Muscle of leg (tissue), 3 donors: ENCODE measurements at regions not wholly inside any gene's neighbourhood (a gene's known extent, or its start where the extent isn't known, plus 50 kb on each side); places are given as distances from the start of the nearest gene placed in this dataset.

Experiments used
- DNase-seq: peaks from one replicate; pipeline ENCODE4 v3.0.0; 2013
- H3K27ac ChIP-seq: one replicate; pipeline ENCODE4 v1.5.1; 2013; ENCODE audit warnings: mild to moderate bottlenecking, low read length, control low read depth
- H3K27me3 ChIP-seq: one replicate; pipeline ENCODE4 v1.6.1; 2013; ENCODE audit warnings: low read length; ENCODE audit not compliant: control insufficient read depth, insufficient read depth
- H3K36me3 ChIP-seq: one replicate; pipeline ENCODE4 v1.6.1; 2013; ENCODE audit warnings: low read length; ENCODE audit not compliant: control insufficient read depth, insufficient read depth
- H3K4me1 ChIP-seq: one replicate; pipeline ENCODE4 v1.6.1; 2013; ENCODE audit warnings: low read length; ENCODE audit not compliant: control insufficient read depth, insufficient read depth
- H3K4me3 ChIP-seq: one replicate; pipeline ENCODE4 v1.5.1; 2013; ENCODE audit warnings: low read length, control low read depth
- H3K9me3 ChIP-seq: replicated peaks from 2 replicates; pipeline ENCODE4 v1.6.1; 2013; ENCODE audit warnings: low read depth, low read length; ENCODE audit not compliant: control insufficient read depth
- WGBS: methylation state at CpG from one replicate; pipeline ENCODE4 v1.1.5; 2013; ENCODE audit warnings: missing lambda C conversion rate; ENCODE audit not compliant: insufficient coverage; 5-methylcytosine and 5-hydroxymethylcytosine counted together

DNA sequence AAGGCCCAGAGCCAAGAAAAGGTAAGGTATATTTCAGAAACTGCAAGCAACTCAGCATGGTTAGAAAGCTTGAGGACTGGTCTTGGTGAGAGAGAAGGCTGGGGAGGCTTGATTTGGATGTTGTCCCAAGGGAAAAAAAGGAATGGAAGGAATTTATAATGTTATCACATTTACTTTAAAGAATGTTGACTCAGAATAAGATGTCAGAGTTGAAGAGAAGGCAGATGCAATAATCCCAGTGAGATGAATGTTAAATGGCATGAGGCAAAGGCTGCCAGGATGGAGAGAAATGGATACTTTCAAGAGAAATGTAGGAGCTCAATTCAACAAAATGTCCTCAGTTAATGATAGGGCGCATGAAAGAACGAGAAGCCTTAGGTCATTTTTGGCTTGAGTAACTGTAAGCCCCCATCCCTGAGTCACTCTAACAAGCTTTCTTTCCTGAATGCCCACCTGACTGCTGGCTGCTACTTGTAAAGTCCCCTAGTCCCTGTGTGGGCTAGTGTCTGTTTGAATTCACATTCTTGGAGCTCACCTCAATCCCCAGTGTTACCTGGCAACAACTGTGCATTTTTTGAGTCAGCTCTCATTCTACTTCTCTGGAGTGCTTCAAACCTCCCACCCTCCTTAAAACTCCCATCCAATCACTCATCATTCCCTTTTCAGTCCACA lies 103.0 kb upstream of the TAPT1 start:
- Histone ChIP-seq H3K9me3 (no peaks in the 10 kb centered on the region), H3K36me3 (no peaks in the 10 kb centered on the region), H3K4me3 (no peak overlapping the region), H3K27me3 (no peaks in the 10 kb centered on the region), H3K27ac (no peak overlapping the region), H3K4me1 (no peaks in the 10 kb centered on the region)
- WGBS = no CpG with 5 or more reads among the region's 2 CpGs
- DNase-seq = no peak

DNA sequence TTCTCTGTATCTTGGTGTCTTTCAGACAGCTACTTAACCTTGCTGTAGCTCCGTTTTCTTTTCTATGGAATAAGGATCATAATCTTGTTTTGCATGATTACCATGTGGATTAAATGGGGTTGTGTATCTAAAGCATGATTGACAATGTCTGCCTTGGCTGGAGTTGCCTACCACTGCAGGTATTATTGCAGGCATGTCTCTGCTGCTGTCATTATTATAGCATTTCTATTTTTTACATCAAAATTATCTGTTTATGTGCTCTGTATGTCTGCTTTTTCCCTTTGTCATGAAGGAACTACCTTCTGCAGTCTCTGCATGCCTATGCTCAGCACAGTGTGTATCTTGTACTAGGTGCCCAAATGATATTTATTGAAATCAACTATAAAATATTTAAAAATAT lies 95.9 kb upstream of the TAPT1 start:
- H3K27ac ChIP-seq = no peak overlapping the region
- no peaks in the 10 kb centered on the region for H3K9me3 ChIP-seq
- no peak overlapping the region for H3K4me3 ChIP-seq
- H3K4me1 ChIP-seq = no peaks in the 10 kb centered on the region
- H3K36me3 ChIP-seq = no peaks in the 10 kb centered on the region
- no CpG with 5 or more reads among the region's 1 CpG for WGBS
- H3K27me3 ChIP-seq = no peaks in the 10 kb centered on the region
- DNase-seq = no peak

DNA sequence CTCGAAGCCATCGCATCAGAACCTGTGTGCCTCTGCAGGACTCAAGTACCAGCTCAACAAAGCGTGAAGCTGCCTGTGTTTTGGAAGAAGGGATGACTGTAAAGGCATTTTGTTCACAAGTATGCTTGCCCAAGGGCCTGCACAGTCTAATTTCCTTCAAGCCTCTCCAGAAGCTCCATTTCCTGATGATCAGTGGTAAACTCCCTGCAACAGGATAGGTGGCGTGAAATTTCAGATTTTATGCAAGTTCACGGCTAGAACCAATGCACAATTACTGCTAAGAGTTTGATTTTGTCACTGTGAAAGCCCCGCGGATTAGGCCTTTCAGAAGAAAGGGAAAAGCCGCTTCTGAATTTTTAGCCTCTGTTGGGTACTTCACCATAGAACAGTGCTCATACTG lies 89.2 kb upstream of the TAPT1 start:
- no peaks in the 10 kb centered on the region for H3K4me1 ChIP-seq
- H3K27ac ChIP-seq = no peak overlapping the region
- no peak for DNase-seq
- H3K9me3 ChIP-seq = no peaks in the 10 kb centered on the region
- whole genome bisulfite sequencing = 79% methylated on average over 5 of the region's 8 CpGs
- no peak overlapping the region for H3K4me3 ChIP-seq
- H3K27me3 ChIP-seq = no peaks in the 10 kb centered on the region
- no peaks in the 10 kb centered on the region for H3K36me3 ChIP-seq

DNA sequence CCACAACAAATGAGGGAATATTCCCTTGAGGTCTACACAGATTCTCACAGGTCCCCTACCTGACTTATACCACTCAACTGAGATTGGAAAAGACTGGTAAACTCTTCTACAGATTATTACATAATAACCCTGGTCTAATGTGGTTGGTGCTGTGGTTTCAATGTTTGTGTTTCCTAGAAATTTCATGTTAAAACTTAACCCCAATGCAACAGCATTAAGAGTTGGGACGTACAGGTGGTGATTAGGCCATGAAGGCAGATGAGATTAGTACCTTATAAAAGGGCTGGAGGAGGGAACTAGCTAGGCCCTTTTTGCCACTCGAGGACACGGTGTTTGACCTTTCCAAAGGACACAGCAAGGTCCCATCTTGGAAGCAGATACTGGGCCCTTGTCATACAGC lies 84.3 kb upstream of the TAPT1 start:
- no peaks in the 10 kb centered on the region for H3K4me1 ChIP-seq
- H3K36me3 ChIP-seq = no peaks in the 10 kb centered on the region
- no peak overlapping the region for H3K27ac ChIP-seq
- 93% methylated on average over 2 of the region's 3 CpGs for WGBS
- DNase-seq = no peak
- H3K27me3 ChIP-seq = no peaks in the 10 kb centered on the region
- H3K9me3 ChIP-seq = no peaks in the 10 kb centered on the region
- no peak overlapping the region for H3K4me3 ChIP-seq

DNA sequence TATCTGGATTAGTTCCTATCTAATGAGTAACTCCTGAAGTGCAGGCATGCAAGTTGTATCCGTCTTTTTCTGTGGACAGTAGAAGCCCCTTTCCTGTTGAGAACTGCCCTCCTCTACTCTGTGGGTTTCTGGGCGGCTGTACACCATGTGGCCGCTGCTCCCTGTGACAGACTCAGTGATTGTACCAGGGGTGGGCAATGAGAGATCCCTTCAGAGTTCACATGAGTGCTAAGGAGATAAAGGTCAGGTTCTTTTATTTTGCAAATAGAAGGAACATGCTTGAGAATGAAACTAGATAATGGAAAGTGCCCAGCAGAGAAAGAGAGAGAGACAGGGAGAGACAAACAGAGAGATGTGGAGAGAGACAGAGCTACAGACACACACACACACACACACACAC lies 76.4 kb upstream of the TAPT1 start:
- H3K27me3 ChIP-seq = no peaks in the 10 kb centered on the region
- H3K4me3 ChIP-seq = no peak overlapping the region
- H3K36me3 ChIP-seq = no peaks in the 10 kb centered on the region
- no peak overlapping the region for H3K27ac ChIP-seq
- no peak for DNase-seq
- no peaks in the 10 kb centered on the region for H3K4me1 ChIP-seq
- no peaks in the 10 kb centered on the region for H3K9me3 ChIP-seq
- 60% methylated on average over 1 of the region's 3 CpGs for WGBS

DNA sequence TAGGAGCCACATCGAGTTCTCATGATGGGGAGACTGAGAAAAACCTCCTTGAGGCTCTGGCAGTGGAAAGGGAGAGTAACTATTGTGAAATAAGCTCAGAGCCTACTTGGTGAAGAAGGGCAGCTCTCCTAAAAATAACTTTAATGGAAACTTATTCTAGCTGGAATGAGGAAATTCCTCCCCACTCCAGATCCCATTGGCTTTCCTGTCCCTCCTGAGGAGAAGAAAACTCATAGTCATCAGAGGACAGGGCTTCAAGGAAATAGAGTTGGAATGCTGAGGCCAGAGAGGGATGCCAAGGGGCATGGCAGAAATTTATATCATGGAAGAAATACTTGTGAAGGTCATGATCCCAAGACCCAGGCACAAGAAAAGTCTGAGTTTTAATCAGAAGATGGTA lies 70.7 kb upstream of the TAPT1 start:
- Histone ChIP-seq H3K9me3 (no peaks in the 10 kb centered on the region), H3K4me3 (no peak overlapping the region), H3K36me3 (no peaks in the 10 kb centered on the region), H3K27ac (no peak overlapping the region), H3K27me3 (no peaks in the 10 kb centered on the region), H3K4me1 (peaks cover 5% of the 10 kb centered on the region)
- no peak for DNase-seq
- no CpG with 5 or more reads among the region's 1 CpG for WGBS

DNA sequence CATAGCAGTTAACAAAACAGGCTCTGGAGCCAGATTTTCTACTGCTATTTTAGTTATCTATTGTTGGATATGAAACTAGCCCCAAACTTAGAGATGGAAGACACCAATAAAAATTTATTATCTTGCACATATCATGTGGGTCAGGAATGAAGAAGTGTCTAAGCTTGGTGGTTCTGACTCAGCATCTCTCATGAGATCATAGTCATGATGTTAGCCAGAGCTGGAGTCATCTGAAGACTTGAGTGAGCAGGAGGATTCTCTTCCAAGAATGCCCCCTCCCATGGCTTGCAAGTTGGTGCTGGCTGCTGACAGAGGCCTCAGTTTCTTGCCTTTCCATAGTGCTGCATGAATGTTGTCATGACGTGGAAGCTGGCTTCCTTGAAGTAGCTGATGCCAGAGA lies 68.2 kb upstream of the TAPT1 start:
- no peaks in the 10 kb centered on the region for H3K27me3 ChIP-seq
- H3K4me1 ChIP-seq = peaks cover 5% of the 10 kb centered on the region
- H3K36me3 ChIP-seq = no peaks in the 10 kb centered on the region
- H3K27ac ChIP-seq = no peak overlapping the region
- no peaks in the 10 kb centered on the region for H3K9me3 ChIP-seq
- no peak overlapping the region for H3K4me3 ChIP-seq
- DNase-seq = no peak
- no CpG with 5 or more reads among the region's 1 CpG for WGBS

DNA sequence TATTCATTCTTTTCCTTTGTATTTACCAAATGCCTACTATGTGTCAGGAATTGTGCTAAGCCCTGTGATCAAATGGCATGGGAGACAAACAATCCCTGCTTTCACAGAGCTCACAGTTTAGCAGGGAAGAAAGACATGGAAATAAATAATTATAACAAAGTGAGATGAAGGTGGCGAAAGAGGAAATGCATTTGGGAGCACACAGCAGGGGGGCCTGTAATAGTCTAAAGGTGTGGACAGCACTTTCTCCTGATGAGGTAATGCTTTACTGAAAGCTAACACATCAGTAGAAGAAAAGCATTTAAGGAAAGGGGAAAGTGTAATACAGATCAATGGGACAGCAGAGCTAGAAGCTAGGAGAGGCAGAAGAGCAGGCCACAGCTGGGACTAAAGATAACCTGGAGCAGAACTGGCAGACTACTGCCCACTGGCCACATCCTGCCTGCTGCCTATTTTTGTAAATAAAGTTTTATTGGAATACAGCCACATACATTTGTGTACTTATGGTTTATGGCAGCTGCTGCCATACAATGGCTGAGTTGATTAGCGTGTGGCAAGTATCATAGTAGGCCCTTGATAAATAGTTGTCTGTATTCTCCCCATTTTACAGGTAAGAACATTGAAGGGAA lies 67.1 kb upstream of the TAPT1 start:
- no peaks in the 10 kb centered on the region for H3K36me3 ChIP-seq
- DNase-seq = no peak
- WGBS = 100% methylated on average over 1 of the region's 2 CpGs
- H3K27ac ChIP-seq = no peak overlapping the region
- no peak overlapping the region for H3K4me3 ChIP-seq
- H3K27me3 ChIP-seq = no peaks in the 10 kb centered on the region
- peaks cover 5% of the 10 kb centered on the region for H3K4me1 ChIP-seq
- no peaks in the 10 kb centered on the region for H3K9me3 ChIP-seq

DNA sequence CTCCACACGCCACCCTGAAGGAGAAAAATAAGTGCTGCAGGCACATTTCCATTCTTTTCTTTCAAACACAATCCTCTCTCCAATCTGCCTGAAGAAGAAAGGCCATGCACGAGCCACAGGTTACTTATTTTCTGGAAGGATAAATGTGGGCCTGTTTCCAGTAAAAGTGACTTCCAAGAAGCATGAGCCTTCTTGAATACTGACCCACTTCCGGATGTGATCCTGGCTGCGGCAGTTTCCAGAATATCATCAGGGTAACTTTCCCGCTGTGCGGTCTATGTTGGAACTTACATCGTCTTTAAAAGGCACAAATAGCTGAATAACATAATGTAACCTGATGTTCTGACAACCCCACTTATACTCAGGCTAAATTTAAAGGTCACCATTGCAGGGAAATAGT lies 66.3 kb upstream of the TAPT1 start:
- no peaks in the 10 kb centered on the region for H3K36me3 ChIP-seq
- no peaks in the 10 kb centered on the region for H3K9me3 ChIP-seq
- WGBS = 44% methylated on average over 5 of the region's 7 CpGs
- no peak overlapping the region for H3K27ac ChIP-seq
- peaks cover 5% of the 10 kb centered on the region for H3K4me1 ChIP-seq
- no peaks in the 10 kb centered on the region for H3K27me3 ChIP-seq
- peak; percentile 73 for DNase-seq
- H3K4me3 ChIP-seq = no peak overlapping the region

DNA sequence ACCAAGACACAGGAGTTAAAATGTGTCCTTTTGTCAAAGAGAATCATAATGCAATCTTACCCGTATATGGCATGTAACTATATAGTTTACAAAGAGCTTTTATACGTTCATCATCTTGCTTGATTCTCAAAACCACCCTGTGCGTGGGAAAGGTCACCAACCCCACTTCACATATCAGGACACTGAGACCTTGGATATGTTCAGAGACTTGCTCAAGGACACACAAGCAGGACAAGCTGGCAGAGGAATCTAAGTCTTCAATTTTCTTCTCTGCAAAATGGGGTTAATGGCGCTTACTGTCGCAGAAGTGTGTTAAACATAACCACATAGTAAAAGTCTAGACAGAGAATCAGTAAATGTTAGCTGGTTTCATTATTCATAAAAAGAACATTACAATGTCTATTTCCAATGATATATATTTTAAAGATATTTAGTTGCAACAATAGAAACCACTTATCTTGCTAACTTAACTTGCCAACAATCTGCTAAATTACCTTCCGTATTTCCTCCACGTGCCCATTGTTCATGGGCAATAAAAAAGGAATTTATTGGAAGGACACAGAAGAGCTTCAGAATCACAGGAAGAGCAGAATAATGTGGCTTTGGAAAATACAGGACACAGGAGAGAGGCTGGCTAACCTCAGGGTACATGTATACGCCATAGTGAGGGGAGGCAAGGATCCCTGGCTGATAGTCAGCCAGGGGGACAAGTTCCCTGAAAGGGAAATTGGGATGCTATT lies 64.6 kb upstream of the TAPT1 start:
- no peak for DNase-seq
- Histone ChIP-seq H3K36me3 (no peaks in the 10 kb centered on the region), H3K4me3 (no peak overlapping the region), H3K9me3 (no peaks in the 10 kb centered on the region), H3K27me3 (no peaks in the 10 kb centered on the region), H3K4me1 (peaks cover 5% of the 10 kb centered on the region), H3K27ac (no peak overlapping the region)
- WGBS = 100% methylated on average over 1 of the region's 8 CpGs
